Left hindlimb (tissue), 1 donor: ENCODE measurements at regions not wholly inside any gene's neighbourhood (a gene's known extent, or its start where the extent isn't known, plus 50 kb on each side); places are given as distances from the start of the nearest gene placed in this dataset.
"Not testable (repeated sequence)": the region's sequence is repeated elsewhere in the genome, so short reads cannot be mapped to it uniquely, and the experiment has no call there.

ENCODE experiments used
- DNase-seq: peaks from one replicate; pipeline ENCODE4 v3.0.0-alpha.2; 2018

DNA sequence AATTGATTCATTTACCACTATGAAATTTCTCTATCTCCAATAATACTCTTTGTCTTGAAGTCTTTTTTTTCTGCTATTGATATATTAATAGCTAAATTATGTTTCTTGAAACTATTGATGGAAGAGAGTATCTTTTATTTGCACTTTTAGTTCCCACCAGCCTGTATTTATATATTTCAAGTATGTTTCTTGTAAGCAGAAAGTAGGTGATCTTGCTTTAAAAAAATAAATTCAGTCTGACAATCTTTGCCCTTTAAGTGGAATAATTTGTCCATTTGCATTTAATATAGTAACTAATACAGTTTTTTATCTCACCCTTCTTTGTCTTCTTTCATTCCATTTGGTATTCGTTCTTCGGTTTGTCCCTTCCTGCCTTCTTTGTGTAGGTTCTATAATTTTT lies 790.5 kb downstream of the MCTP2 start:
- DNase-seq, result no peak

DNA sequence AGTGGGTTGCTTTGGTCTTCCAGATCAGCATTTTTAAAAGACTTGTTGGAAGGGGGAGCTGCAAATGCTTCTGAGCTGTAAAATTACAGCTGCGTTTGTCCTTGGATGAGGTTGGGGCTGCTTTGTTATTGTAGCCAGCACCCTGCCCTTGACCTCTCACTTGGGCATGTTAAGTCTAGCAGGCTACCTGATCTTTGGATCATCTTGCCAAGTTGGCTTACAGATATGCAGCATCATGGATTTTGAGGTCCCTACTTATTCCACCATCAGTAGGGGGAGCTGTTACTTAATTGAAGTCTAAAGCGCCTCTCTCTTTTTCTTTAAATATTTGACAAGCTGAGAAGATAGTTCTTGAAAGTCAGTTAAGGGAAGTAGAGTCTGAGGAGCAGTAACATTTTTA lies 793.0 kb downstream of the MCTP2 start:
- DNase-seq, result no peak

DNA sequence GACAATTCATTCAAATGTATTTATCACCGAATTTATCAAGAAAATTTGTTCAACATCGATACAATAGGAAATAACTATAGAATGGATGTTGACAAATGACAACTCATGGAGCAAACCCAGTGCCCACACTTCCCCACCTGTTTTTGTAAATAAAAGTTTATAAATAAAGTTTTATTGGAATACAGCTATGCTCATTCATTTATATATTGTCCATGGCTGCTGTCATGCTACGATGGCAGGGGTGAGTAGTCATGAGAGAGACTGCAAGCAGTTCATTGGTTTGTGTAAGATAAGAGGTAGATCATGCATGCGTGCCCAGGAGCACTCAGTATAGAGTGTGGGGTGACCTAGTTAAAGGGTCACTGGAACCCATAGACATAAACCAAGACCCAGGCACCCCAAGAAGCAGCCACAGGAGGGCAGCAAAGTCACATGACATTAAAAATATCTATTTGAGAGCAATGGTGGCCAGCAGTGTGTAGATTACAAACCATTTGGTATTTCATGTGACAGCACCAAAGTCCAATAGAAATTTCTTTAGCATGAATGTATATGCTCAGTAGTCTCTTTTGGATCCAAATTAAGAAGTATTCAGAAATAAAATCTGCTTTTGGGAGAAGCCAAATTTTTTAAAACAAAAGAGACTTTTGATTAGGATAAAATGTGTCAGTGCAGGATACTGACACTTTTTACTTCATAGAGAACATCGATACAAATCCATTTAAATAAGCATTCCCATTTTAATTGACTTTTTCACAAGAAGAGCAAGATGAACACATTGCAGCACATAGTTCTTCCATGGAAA lies 794.8 kb downstream of the MCTP2 start:
- DNase-seq, result no peak

DNA sequence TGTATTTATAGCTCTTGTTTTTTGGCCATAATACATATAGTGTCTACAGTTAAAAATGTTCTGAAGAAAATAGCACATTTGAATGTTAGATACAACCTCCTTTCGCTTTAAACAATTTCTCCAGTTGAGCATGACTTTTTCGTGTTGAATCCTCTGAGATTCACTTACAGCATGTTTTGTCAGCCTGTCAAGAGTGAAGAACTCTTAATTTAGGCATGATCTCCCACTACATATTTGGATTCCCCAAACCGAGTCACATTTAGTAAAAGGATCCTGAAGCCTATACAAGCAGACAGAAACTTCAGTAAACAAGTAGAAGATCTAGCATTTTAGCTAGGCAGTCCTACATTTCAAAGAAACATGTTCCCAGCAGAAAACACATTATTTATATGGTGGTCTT lies 796.6 kb downstream of the MCTP2 start:
- DNase-seq, result no peak

DNA sequence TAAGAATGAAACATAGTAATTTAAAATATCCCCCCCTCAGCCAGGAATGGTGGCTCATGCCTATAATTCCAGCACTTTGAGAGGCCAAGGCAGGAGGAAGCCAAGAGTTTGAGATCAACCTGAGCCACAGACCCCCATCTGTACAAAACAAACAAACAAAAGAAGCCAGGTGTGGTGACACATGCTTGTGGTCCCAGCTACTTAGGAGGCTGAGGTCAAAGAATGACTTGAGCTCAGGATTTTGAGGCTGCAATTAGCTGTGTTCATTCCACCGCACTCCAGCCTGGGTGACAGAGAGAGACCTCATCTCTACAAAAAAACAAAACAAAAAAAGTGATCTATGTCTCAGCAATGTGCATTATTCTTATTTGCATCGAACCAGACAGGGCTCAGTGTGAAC lies 800.8 kb downstream of the MCTP2 start:
- DNase-seq, result no peak

DNA sequence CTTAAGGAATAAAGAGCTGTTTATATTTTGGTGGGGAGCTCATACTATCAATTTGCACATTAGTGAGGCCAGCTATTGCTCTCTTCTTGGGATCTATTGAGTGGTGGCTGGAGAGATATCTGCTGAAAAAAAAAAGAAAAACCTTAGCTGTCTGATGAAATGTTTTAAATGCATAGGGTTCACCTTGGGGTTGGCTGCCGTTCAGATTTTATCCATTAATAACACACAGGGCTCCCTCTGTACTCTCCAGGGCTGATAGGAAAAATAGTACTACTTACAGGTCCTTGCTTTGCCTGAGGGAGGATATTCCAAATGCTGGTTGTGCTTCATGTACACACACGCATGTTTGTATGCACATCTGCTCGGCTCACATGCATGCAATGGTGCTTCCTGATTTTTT lies 803.7 kb downstream of the MCTP2 start:
- DNase-seq, result no peak

DNA sequence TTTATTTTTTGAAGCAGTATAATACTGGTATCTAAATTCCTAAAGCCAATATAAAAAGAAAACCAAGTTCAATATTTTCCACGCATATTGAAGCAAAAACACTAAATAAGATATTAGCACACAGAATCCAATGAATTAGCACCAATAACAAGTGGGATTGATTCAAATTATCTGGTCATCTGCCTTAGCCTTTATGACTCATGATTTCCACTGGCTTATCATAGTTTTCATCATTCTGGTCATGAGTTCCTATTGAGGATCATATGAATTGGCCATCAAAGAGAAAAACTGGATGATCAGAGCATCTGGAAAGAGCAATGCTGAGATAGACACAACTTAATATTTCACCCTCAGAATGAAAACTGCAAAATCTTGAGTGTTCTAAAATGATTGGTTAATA lies 809.9 kb downstream of the MCTP2 start:
- no peak for DNase-seq

DNA sequence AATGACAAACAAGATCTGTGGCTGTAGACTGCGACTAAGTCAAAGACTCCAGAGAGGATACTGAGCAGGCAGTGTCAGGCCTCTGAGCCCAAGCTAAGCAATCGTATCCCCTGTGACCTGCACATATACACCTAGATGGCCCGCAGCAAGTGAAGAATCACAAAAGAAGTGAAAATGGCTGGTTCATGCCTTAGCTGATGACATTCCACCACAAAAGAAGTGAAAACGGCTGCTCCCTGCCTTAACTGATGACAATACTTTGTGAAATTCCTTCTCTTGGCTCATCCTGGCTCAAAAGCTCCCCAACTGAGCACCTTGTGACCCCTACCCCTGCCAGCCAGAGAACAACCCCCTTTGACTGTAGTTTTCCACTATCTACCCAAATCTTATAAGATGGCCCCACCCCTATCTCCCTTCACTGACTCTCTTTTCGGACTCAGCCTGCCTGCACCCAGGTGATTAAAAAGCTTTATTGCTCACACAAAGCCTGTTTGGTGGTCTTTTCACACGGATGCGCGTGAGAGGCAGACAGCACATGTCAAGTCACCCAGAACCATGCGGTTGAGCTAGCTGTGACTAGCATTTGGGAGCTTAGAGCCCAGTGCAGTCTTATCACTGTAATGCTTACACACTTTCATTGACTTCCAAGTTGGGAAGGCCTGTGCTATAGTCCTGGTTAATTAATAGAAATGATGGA lies 812.0 kb downstream of the MCTP2 start:
- not testable (repeated sequence) for DNase-seq

DNA sequence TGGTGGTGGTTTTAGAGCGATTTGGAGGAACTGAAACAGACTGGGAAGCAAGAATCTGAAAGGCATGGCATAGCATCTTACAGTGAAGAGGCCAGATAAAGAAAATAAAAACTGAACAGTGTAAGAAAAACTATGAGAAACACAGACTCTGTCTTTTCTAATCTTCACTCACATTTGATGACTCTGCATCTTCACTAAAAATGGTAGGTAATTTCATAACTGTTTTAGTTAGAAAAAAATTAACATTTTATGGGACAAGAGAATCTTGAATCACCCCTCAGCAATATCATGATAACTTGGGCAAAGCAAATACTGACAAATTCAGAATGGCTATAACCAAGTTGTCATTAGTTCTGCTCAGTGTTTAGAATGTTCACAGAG lies 812.6 kb downstream of the MCTP2 start:
- no peak for DNase-seq

DNA sequence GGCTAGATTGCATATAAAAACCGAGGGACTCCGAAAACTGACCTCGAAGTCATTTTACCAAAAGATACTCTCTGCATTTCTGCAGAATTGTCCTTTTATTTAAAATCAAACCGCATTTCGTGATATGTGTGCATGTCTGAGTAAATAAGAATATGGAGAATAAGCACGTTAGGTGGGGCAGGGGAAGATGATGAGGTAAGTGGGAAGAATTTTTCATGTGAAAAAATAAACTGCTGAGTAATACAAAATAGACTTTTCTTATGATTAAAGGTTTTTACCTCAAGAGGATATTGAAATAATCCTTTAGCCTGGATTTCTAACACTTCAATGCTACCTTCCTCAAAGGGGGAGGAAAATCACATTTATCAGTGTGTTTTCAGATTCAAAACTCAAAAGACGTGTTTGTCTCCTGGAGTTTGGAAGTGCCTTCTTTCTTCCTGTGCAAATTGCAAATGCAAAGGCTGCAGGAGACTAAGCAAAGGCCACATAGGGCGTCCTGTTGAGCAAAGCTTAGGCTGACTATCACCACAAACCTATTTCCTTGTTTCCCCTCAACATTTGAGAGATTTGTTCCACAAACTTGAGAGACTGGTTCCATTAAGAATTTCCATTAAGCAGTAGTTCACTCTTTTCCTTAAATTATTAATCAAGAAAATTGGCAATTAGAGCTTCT lies 813.5 kb downstream of the MCTP2 start:
- DNase-seq, result no peak

DNA sequence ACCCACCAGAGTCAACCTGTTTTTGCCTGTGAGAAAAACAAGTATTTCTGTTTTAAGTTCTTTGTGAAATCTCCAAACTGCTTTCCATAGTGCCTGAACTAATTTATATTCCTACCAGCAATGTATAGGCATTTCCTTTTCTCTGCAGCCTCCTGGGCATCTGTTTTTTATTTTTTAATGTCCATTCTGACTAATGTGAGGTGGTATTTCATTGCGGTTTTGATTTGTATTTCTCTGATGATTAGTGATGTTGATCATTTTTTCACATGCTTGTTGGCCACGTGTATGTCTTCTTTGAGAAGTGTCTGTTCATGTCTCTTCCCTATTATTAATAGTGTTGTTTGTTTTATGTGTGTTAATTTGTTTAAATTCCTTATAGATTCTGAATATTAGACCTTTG lies 820.5 kb downstream of the MCTP2 start:
- DNase-seq, result no peak

DNA sequence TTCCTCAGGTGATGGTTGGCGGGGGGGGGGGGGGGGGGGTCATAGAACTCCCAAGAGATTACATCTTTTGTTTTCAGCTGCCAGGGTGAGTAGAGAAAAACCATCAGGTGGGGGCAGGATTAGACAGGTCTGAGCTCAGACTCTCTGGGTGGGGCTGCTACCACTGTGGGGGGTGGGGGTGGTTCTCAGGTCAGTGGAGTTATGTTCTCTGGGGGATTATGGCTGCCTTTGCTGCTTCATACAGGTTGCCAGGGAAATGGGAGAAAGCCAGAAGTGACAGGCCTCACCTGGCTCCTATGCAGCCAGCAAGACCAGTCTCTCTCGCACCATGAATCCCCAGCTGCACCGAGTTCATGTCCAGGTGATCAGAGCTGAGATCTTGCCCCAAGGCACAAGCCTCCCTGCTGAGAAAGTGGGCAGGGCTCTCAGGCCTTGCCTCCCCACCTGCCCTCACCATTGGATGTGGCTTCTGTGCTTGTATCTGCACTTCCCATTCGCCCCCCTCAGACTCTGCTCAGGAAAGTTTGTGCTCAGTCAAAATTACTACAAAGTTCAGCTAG lies 828.1 kb downstream of the MCTP2 start:
- no peak for DNase-seq

DNA sequence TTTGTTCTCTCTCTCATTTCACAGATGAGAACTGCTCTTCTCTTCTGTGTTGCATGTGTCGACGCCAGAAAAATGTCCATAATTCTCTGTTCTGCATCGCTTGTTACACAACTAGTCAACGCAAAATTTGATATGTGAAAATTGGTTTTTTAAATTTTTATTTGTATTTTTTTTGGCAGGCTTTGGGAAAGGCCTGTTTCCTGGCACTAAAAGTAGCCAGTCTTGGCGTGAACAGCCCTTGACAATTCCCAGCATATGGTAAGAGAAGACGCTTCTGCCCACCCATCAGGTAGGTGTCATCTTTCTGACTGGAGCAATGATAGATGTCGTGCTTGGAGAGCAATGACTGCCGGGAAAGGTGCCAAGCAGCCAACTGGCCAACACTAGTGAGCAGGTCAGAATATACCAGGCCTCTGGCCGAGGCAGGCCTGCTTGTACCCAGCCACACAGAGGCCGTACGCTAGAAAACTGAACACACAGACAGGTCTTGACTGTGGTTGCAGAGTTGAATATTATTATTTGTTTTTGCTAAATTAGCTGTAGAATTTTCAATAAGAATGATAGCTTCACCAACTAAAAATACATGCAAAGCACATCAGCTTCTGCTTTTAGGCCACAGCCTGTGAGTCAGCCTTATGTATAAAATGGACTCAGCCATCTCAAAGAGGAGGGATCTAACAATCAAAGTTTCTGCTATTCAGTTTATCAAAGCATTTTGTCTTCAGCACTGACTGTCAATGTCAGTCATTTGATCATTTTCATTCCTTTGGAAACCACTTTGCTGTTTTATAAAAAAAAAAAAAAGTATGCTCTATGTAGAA lies 837.5 kb downstream of the MCTP2 start:
- no peak for DNase-seq

DNA sequence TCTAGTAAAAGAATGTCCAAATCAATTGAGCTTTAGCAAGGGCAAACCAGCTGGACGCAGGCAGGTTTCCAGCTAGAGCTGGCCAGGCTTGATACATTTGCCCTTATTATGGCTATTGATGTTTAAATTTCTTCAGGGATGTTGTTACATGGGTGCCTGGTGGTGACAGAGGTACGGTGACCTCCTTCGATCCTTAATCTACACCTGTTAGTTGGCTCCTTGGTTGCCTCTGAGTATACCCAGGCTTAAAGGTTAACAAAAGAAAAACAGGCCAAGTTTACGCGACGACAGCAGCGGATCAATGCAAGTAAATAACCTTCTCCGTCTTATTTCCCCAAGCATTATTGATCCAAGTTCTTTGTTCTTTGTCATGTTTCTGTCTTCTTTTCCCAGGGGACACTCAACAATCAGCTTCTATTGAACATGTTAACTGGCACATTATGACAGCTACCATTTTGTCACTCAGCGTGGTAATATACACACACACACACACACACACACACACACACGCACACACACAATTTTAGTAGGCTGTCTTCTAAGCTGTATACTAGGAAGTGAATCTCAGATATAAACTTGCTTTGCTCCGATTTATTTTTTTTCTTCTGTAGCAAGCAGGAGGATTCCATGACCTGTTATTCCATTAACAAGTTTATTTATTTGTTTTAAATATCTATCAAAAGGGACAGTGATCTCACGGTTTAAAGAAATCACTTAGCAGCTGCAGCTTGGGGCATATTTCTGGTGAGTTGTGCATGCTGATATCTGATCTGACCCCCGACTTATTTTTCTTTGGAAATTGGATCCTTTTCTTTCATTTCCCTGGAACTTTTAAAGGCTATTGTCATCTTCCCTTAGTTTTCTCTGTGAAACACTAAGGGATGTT lies 844.7 kb downstream of the MCTP2 start:
- no peak for DNase-seq

DNA sequence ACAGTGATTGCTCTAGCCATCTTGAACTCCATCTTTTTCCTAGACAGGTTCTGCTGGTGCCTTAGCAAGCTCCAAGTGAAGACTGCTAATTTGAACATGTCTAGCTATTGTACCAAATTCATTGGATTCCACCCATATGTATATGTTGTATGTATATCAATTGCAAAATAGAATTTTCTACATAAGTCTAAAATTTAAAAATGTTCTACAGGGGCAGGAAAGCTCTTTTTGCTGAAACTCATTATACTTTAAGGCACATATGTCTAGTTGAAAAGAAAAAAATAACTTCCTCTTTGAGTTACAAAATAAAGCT lies 845.3 kb downstream of the MCTP2 start:
- no peak for DNase-seq

DNA sequence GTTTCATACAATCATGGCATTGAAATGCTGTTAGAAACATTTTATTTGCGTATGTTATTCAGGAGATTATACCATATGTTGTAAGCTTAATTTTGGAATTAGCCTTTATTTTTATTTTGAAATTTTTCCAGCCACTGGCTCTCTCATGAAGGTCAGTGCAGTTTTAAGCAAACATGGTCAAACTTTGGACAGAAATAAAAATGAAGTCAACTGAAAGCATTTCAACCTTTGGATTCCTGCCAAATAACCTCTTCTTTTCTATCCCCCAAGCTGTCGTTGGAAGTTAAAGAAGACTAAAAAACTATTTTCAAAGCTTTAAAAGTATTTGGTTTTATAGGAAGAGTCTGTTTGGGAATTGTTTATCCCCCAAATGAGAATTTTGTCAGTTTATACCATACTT lies 846.6 kb downstream of the MCTP2 start:
- DNase-seq, result no peak

DNA sequence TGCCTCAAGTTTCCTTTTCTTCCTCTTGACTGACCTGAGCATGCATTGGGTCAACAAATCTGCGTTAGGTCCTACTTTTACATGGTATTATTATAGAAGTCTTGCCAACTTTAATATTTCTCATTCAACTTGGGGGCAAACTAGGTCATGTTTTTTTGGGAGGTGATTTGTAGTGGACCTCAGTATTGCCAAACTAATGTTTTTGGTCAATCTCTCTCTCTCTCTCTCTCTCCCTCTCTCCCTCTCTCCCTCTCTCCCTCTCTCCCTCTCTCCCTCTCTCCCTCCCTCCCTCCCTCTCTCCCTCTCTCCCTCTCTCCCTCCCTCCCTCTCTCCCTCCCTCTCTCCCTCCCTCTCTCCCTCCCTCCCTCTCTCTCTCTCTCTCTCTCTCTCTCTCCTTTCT lies 848.9 kb downstream of the MCTP2 start:
- DNase-seq, result not testable (repeated sequence)

DNA sequence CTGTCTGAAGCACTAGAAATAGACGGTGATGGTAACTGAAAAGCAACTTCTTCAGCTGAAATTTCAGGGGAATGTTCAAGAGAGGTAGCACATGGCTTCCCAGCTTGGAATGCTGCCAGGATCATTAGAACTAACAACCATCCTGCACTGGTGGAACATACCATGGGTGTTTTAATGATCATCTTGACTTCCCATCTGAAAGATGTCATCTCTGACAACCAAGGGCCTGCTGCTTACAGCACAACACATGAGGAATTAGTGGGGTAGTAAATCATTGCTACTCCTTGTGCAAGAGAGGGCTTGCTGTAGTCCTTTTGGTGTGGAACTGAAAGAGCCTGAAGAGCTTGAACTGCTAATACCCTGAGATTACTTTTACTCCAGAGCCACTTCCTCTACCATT lies 853.7 kb downstream of the MCTP2 start:
- no peak for DNase-seq

DNA sequence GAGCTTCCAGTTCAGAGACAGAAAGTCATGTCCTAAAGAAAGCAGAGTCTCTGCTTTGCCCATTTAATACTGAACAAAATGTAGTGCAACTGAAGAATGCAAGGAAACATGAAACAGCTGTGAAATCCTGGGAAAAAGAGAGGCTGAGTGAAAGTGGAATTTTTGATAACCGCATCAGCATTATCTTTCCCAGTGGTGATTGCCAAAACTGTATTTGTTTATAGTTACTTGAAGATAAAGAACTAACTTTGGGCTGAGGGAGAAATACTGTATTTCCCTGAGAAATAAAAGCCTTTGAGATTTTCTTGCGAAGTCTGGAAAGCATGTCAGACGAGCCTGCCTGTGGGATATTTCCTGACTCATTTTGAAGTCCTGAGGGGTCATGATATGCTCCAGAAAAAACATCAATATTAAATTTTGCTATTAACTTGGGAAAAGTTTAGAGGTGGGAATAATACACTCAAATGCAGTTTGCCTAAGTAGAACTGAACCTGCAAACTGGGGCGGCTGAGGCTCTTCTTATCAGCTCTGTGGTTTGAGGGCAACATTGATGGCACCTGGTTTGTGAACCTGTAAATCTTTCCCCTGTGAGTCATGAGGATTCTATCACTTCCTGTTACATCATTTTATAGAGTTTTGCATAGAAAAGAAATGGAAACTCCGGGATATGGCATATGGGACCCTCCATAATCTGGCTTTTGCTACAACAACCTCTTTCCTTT lies 855.3 kb downstream of the MCTP2 start:
- DNase-seq, result no peak

DNA sequence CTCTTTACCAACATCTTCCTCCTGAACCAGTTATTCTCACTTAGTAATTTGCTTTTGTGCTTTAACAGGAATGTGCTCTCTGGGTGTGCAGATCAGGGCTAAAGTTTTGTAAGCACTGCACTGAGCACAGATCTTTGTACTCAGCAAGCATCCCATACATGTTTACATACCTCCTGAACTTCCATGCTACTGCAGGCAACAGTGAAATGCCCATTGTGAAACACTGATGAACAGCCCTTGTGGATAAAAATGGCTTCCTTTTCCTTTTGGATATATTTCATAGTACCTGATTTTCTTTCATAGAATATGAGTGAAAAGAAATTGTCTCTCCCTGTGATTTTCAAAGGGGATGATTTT lies 855.9 kb downstream of the MCTP2 start:
- no peak for DNase-seq

DNA sequence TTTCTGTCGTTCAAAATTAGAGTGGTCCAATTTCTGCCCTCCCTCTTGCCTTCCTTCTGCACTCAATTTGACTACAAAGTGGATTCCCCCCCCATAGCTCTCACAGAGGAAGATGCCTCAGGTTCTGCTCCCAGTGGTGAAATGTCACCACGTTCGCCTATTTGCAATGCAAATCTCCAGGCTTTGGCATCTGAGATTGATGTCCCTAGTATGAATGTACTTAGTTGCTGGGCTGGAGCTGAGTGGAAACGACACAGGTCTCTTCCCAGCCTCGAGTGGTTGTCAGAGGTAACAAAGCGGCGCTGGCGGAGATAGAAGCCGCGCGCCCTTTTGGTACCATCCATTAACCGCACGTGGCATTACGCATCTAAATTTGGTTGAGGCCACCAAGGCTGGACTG lies 860.1 kb downstream of the MCTP2 start:
- DNase-seq, result no peak
